ENCODE measurements at regions not wholly inside any gene's neighbourhood (a gene's known extent, or its start where the extent isn't known, plus 50 kb on each side); places are given as distances from the start of the nearest gene placed in this dataset.

- Histone ChIP-seq H3K27me3 (ENCODE audit: insufficient read depth, low read depth, low read length) (no peaks in the 10 kb centered on the region), H3K79me2 (replicated peaks; ENCODE audit: insufficient read depth, low read length) (no peaks in the 10 kb centered on the region), H3K36me3 (ENCODE audit: insufficient read depth, low read length) (no peaks in the 10 kb centered on the region), H2AFZ (ENCODE audit: low read depth, low read length) (no peak overlapping the region), H3K9ac (ENCODE audit: low read length) (no peak overlapping the region), H3K27ac (ENCODE audit: low read length) (no peak overlapping the region), H3K4me3 (ENCODE audit: low read length) (no peak overlapping the region), H3K9me2 (ENCODE audit: insufficient read depth, low read length) (no peaks in the 10 kb centered on the region), H3F3A (ENCODE audit: insufficient read depth, low read length, poor library complexity, severe bottlenecking) (no peaks in the 10 kb centered on the region), H3K9me3 (ENCODE audit: low read length) (no peaks in the 10 kb centered on the region), H4K20me1 (ENCODE audit: insufficient read depth) (no peaks in the 10 kb centered on the region), H3K4me2 (ENCODE audit: low read length) (no peak overlapping the region)
- TF ChIP-seq EP300 (conservative IDR thresholded peaks at IDR 0.05; ENCODE audit: poor library complexity, severe bottlenecking): no peak
- no peak for TF ChIP-seq SMC3 (conservative IDR thresholded peaks at IDR 0.05; ENCODE audit: poor library complexity)
- TF ChIP-seq REST (IDR thresholded peaks at IDR 0.05; ENCODE audit: borderline replicate concordance): no peak
- no peak for TF ChIP-seq MXI1 (conservative IDR thresholded peaks at IDR 0.05; ENCODE audit: poor library complexity, severe bottlenecking)
- TF ChIP-seq RAD21 (conservative IDR thresholded peaks at IDR 0.05): no peak
- TF ChIP-seq CTCF (IDR thresholded peaks at IDR 0.05; ENCODE audit: poor library complexity, severe bottlenecking): no peak
- TF ChIP-seq TAF1 (IDR thresholded peaks at IDR 0.05; ENCODE audit: low read depth): no peak
- no peak for TF ChIP-seq POLR2AphosphoS5 (IDR thresholded peaks at IDR 0.05)
- no peak for TF ChIP-seq EZH2 (IDR thresholded peaks at IDR 0.05; ENCODE audit: borderline replicate concordance, insufficient read depth, low read length, poor library complexity, severe bottlenecking)
Observed at GRCh38 chr2:126990605-126991532, 92.2 kb downstream of the TEX51 start.

DNA sequence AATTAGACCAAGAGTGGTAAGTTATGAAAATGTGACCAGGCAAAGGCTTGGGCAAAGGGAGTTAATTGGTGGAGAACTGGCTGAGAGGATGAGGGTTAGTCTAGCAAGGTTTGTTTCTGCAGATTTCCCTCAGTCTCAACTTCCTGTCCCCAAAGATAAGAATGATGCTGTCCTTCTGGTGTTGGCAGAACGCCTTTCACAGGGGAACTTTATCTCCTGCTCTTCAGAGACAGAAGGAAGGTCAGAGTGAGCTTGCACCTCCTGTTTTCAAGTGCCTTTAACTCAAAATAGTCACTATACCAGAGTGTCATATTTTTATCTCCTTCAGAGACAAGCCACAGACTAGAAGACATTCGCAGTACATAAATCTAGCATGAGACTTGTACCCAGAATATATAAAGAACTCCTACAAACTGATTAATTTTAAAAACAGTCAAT, 95.7 kb downstream of the TEX51 start:
- no peak for TF ChIP-seq SMC3 (conservative IDR thresholded peaks at IDR 0.05; ENCODE audit: poor library complexity)
- no peak for TF ChIP-seq REST (IDR thresholded peaks at IDR 0.05; ENCODE audit: borderline replicate concordance)
- Histone ChIP-seq H3K9ac (ENCODE audit: low read length) (no peak overlapping the region), H4K20me1 (ENCODE audit: insufficient read depth) (no peaks in the 10 kb centered on the region), H3K27me3 (ENCODE audit: insufficient read depth, low read depth, low read length) (no peaks in the 10 kb centered on the region), H2AFZ (ENCODE audit: low read depth, low read length) (no peak overlapping the region), H3K9me2 (ENCODE audit: insufficient read depth, low read length) (no peaks in the 10 kb centered on the region), H3K79me2 (replicated peaks; ENCODE audit: insufficient read depth, low read length) (no peaks in the 10 kb centered on the region), H3K36me3 (ENCODE audit: insufficient read depth, low read length) (no peaks in the 10 kb centered on the region), H3K4me3 (ENCODE audit: low read length) (no peak overlapping the region), H3F3A (ENCODE audit: insufficient read depth, low read length, poor library complexity, severe bottlenecking) (no peaks in the 10 kb centered on the region), H3K27ac (ENCODE audit: low read length) (no peak overlapping the region), H3K9me3 (ENCODE audit: low read length) (no peaks in the 10 kb centered on the region), H3K4me2 (ENCODE audit: low read length) (no peak overlapping the region)

Measured in neural cell (in vitro differentiated cells).